SK-N-SH (cell line): ENCODE measurements at regions not wholly inside any gene's neighbourhood (a gene's known extent, or its start where the extent isn't known, plus 50 kb on each side); places are given as distances from the start of the nearest gene placed in this dataset.

Experiments
- CTCF ChIA-PET: fragments of 300-600, 350-600 bp; formaldehyde crosslinking; extraction: SDS; loops from one replicate; lab custom pipeline; 2021; lab: Yijun Ruan, JAX
- POLR2A ChIA-PET: fragments of 350-600 bp; sonication (Branson Sonifier 250); formaldehyde crosslinking; extraction: SDS; loops from one replicate; lab custom pipeline; 2020; ENCODE audit warnings: antibody characterized with exemption, inconsistent platforms; lab: Yijun Ruan, JAX
- DNase-seq: peaks from one replicate; pipeline ENCODE4 v3.0.0; 2012
- H2AFZ ChIP-seq: fragments of 200-600 bp; sonication (generic); 2 replicates; pipeline ENCODE4 v1.8.1; 2016; ENCODE audit warnings: antibody characterized with exemption, mild to moderate bottlenecking, low read depth
- H3F3A ChIP-seq: fragments of 200-600 bp; sonication (generic); replicated peaks from 2 replicates; pipeline ENCODE3; 2016; ENCODE audit warnings: antibody characterized with exemption, mild to moderate bottlenecking; ENCODE audit not compliant: insufficient read depth
- H3K27ac ChIP-seq, 2 experiments: fragments of 200-500 bp in 1 of 2; fragments of 200-600 bp in 1 of 2; sonication (Bioruptor generic) in 1 of 2; sonication (generic), shearing (Covaris generic) in 1 of 2; 2 replicates each; pipeline versions ENCODE4 v1.5.1 to v1.6.1; 2014 to 2016; ENCODE audit warnings: low read depth in 2 of 2, inconsistent platforms in 1 of 2, low read length in 1 of 2, mild to moderate bottlenecking in 1 of 2, mixed read lengths in 1 of 2
- H3K27me3 ChIP-seq: fragments of 200-600 bp; sonication (generic), shearing (Covaris generic); 2 replicates; pipeline ENCODE4 v1.6.1; 2016; ENCODE audit warnings: mixed run types; ENCODE audit not compliant: insufficient read depth
- H3K36me3 ChIP-seq, 2 experiments: fragments of 200-500 bp in 1 of 2; fragments of 200-600 bp in 1 of 2; sonication (Bioruptor generic) in 1 of 2; sonication (generic) in 1 of 2; replicated peaks in 1 of 2; 2 replicates each; pipeline versions ENCODE3 to v1.5.1; 2014 to 2016; ENCODE audit warnings: low read length in 1 of 2, mild to moderate bottlenecking in 1 of 2; ENCODE audit not compliant: insufficient read depth in 2 of 2, control insufficient read depth in 1 of 2
- H3K4me1 ChIP-seq, 2 experiments: fragments of 200-500 bp in 1 of 2; fragments of 200-600 bp in 1 of 2; sonication (Bioruptor generic) in 1 of 2; sonication (generic), shearing (Covaris generic) in 1 of 2; 2 replicates each; pipeline versions ENCODE4 v1.5.1 to v1.6.1; 2014 to 2016; ENCODE audit warnings: low read depth in 1 of 2, low read length in 1 of 2, mixed run types in 1 of 2; ENCODE audit not compliant: insufficient read depth in 2 of 2, control insufficient read depth in 1 of 2
- H3K4me2 ChIP-seq: fragments of 200-600 bp; sonication (generic), shearing (Covaris generic); 2 replicates; pipeline ENCODE4 v1.6.1; 2017; ENCODE audit warnings: mixed run types
- H3K4me3 ChIP-seq, 2 experiments: fragments of 200-500 bp in 1 of 2; fragments of 200-600 bp in 1 of 2; sonication (Bioruptor generic) in 1 of 2; sonication (generic), shearing (Covaris generic) in 1 of 2; 2 replicates each; pipeline versions ENCODE4 v1.5.1 to v1.8.1; 2014 to 2016; ENCODE audit warnings: low read depth in 2 of 2, inconsistent platforms in 1 of 2, low read length in 1 of 2, mild to moderate bottlenecking in 1 of 2, mixed read lengths in 1 of 2, moderate library complexity in 1 of 2
- H3K79me2 ChIP-seq: fragments of 200-600 bp; sonication (generic); 2 replicates; pipeline ENCODE4 v1.8.1; 2017; ENCODE audit warnings: mild to moderate bottlenecking; ENCODE audit not compliant: insufficient read depth
- H3K9ac ChIP-seq: fragments of 200-600 bp; sonication (generic); 2 replicates; pipeline ENCODE4 v1.6.1; 2017; ENCODE audit warnings: mixed run types
- H3K9me2 ChIP-seq: fragments of 200-600 bp; sonication (generic); 2 replicates; pipeline ENCODE4 v1.6.1; 2017; ENCODE audit warnings: mixed run types
- H3K9me3 ChIP-seq: fragments of 200-600 bp; sonication (generic); 2 replicates; pipeline ENCODE4 v1.6.1; 2017; ENCODE audit warnings: mixed run types, mild to moderate bottlenecking, moderate library complexity
- H4K20me1 ChIP-seq: fragments of 200-600 bp; sonication (generic); 2 replicates; pipeline ENCODE4 v1.6.1; 2017; ENCODE audit warnings: mild to moderate bottlenecking, mixed run types; ENCODE audit not compliant: insufficient read depth
- EP300 ChIP-seq, 2 experiments: IDR thresholded peaks; 2 replicates each; pipeline versions ENCODE4 v1.4.0 to v1.6.1; 2012; ENCODE audit warnings: borderline replicate concordance in 1 of 2, low read depth in 1 of 2, low read length in 1 of 2
- FOXJ3 ChIP-seq: sonication (generic); formaldehyde crosslinking; IDR thresholded peaks from 2 replicates; pipeline ENCODE4 v1.5.1; 2020; ENCODE audit warnings: mild to moderate bottlenecking, missing genetic modification reagents
- JUND ChIP-seq: IDR thresholded peaks from 2 replicates; pipeline ENCODE4 v1.4.0; 2012
- POLR2AphosphoS5 ChIP-seq: IDR thresholded peaks from 2 replicates; pipeline ENCODE4 v1.6.1; 2012; ENCODE audit warnings: low read depth, low read length
- YY1 ChIP-seq: IDR thresholded peaks from 2 replicates; pipeline ENCODE4 v1.4.0; 2012; ENCODE audit warnings: low read depth, mild to moderate bottlenecking
- WGBS: methylation state at CpG from one replicate; pipeline ENCODE4 v1.1.6; 2017; ENCODE audit warnings: low lambda C conversion rate; 5-methylcytosine and 5-hydroxymethylcytosine counted together
- TF ChIP-seq, protein P1 (sequence below): fragments of 200-600 bp; sonication (generic); IDR thresholded peaks from 2 replicates; pipeline ENCODE4 v1.6.1; 2017; ENCODE audit warnings: antibody characterized with exemption, mild to moderate bottlenecking, moderate library complexity
- TF ChIP-seq, protein P2 (sequence below): IDR thresholded peaks from 2 replicates; pipeline ENCODE4; 2012
- TF ChIP-seq, protein P3 (sequence below): IDR thresholded peaks from 2 replicates; pipeline ENCODE4 v1.4.0; 2012; ENCODE audit warnings: low read depth

DNA sequence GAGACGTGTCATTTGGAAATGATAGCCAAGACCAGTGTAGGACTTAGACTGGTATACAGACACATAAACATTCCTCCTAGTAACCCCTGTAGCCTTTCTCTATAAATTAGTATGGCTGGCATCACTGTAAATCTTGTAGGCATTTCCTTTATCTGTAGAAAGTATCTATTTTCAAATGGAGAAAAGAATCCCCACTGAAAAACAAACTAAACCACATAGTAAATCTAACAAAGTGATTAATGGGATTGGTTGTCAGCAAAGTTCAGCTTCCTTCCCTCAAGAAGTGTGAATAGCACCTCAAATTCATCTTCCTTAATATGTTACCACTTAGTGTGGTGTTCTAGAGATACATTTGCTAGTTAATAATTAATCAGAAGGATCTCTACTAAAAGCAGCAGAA is 119.4 kb upstream of the NBEA start:
- TF ChIP-seq EP300 (IDR thresholded peaks at IDR 0.05; ENCODE audit: borderline replicate concordance in 1 of 2, low read depth in 1 of 2, low read length in 1 of 2) (peak in 1 of 2 experiments; percentile 17; a peak in 1 of 4 replicates), POLR2AphosphoS5 (no peak), JUND (no peak), YY1 (no peak)
- TF ChIP-seq, protein P1, sequence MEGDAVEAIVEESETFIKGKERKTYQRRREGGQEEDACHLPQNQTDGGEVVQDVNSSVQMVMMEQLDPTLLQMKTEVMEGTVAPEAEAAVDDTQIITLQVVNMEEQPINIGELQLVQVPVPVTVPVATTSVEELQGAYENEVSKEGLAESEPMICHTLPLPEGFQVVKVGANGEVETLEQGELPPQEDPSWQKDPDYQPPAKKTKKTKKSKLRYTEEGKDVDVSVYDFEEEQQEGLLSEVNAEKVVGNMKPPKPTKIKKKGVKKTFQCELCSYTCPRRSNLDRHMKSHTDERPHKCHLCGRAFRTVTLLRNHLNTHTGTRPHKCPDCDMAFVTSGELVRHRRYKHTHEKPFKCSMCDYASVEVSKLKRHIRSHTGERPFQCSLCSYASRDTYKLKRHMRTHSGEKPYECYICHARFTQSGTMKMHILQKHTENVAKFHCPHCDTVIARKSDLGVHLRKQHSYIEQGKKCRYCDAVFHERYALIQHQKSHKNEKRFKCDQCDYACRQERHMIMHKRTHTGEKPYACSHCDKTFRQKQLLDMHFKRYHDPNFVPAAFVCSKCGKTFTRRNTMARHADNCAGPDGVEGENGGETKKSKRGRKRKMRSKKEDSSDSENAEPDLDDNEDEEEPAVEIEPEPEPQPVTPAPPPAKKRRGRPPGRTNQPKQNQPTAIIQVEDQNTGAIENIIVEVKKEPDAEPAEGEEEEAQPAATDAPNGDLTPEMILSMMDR: no peak
- TF ChIP-seq, protein P2, sequence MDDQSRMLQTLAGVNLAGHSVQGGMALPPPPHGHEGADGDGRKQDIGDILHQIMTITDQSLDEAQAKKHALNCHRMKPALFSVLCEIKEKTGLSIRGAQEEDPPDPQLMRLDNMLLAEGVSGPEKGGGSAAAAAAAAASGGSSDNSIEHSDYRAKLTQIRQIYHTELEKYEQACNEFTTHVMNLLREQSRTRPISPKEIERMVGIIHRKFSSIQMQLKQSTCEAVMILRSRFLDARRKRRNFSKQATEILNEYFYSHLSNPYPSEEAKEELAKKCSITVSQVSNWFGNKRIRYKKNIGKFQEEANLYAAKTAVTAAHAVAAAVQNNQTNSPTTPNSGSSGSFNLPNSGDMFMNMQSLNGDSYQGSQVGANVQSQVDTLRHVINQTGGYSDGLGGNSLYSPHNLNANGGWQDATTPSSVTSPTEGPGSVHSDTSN: peak; percentile 58; the same call in 1 of the 2 replicates
- ChIA-PET POLR2A (no interaction called here), CTCF (no interaction called here)
- no peaks in the 10 kb centered on the region for H3K9me3 ChIP-seq
- no peaks in the 10 kb centered on the region for H3K27me3 ChIP-seq
- H3K4me2 ChIP-seq: no peak overlapping the region
- no peak overlapping the region for H3K4me3 ChIP-seq
- H3K9ac ChIP-seq: no peak overlapping the region
- H4K20me1 ChIP-seq: no peaks in the 10 kb centered on the region
- 77% methylated on average over 1 of the region's 1 CpG for WGBS
- DNase-seq: no peak
- no peaks in the 10 kb centered on the region for H3K36me3 ChIP-seq
- H3K4me1 ChIP-seq: no peaks in the 10 kb centered on the region
- no peak overlapping the region; a peak in 1 of 4 replicates for H3K27ac ChIP-seq
- H3K79me2 ChIP-seq: no peaks in the 10 kb centered on the region
- H3K9me2 ChIP-seq: no peaks in the 10 kb centered on the region
- H2AFZ ChIP-seq: no peak overlapping the region
- no peaks in the 10 kb centered on the region for H3F3A ChIP-seq

- no peak overlapping the region for H3K9ac ChIP-seq
- no peaks in the 10 kb centered on the region for H3K79me2 ChIP-seq
- H3K4me1 ChIP-seq: no peaks in the 10 kb centered on the region
- no peak overlapping the region for H3K4me3 ChIP-seq
- no peak for TF ChIP-seq YY1
- TF ChIP-seq, protein P3, sequence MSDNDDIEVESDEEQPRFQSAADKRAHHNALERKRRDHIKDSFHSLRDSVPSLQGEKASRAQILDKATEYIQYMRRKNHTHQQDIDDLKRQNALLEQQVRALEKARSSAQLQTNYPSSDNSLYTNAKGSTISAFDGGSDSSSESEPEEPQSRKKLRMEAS: no peak
- no peak for TF ChIP-seq FOXJ3 (CRISPR knock-in tag)
- no peaks in the 10 kb centered on the region for H3K27me3 ChIP-seq
- 67% methylated on average over 2 of the region's 2 CpGs for WGBS
- ChIA-PET CTCF (no interaction called here), POLR2A (no interaction called here)
- no peaks in the 10 kb centered on the region for H3K9me3 ChIP-seq
- no peak overlapping the region for H3K27ac ChIP-seq
- no peaks in the 10 kb centered on the region for H4K20me1 ChIP-seq
- H2AFZ ChIP-seq: no peak overlapping the region
- H3K4me2 ChIP-seq: no peak overlapping the region
- no peaks in the 10 kb centered on the region for H3F3A ChIP-seq
- H3K9me2 ChIP-seq: no peaks in the 10 kb centered on the region
- no peaks in the 10 kb centered on the region for H3K36me3 ChIP-seq
- no peak for DNase-seq
Measured at GRCh38 chr13:34826432-34826831, 115.6 kb upstream of the NBEA start.
